Neutrophil (primary cell): ENCODE measurements at regions not wholly inside any gene's neighbourhood (a gene's known extent, or its start where the extent isn't known, plus 50 kb on each side); places are given as distances from the start of the nearest gene placed in this dataset.

Experiments used
- H3K27ac ChIP-seq: fragments of 200-600 bp; sonication (generic); 2 replicates; pipeline ENCODE4 v1.5.1; 2016; ENCODE audit warnings: mild to moderate bottlenecking, moderate library complexity
- H3K27me3 ChIP-seq: fragments of 200-600 bp; sonication (generic); 2 replicates; pipeline ENCODE4 v1.6.0; 2016; ENCODE audit warnings: mild to moderate bottlenecking
- H3K36me3 ChIP-seq: fragments of 200-600 bp; sonication (generic); 2 replicates; pipeline ENCODE4 v1.5.1; 2017
- H3K4me1 ChIP-seq, 2 experiments: fragments of 200-600 bp in 1 of 2; sonication (generic) in 1 of 2; 1 replicate in 1 of 2; 2 replicates in 1 of 2; pipeline versions ENCODE4 v1.5.1 to v1.6.1; 2013 to 2016; ENCODE audit warnings: low read depth in 1 of 2, low read length in 1 of 2, mild to moderate bottlenecking in 1 of 2, moderate library complexity in 1 of 2; ENCODE audit not compliant: control insufficient read depth in 1 of 2, insufficient read depth in 1 of 2
- H3K4me3 ChIP-seq, 2 experiments: fragments of 200-600 bp in 1 of 2; sonication (generic) in 1 of 2; 1 replicate in 1 of 2; 2 replicates in 1 of 2; pipeline ENCODE4 v1.5.1; 2013 to 2016; ENCODE audit warnings: low read depth in 1 of 2, low read length in 1 of 2, mild to moderate bottlenecking in 1 of 2, moderate library complexity in 1 of 2
- H3K9me3 ChIP-seq: fragments of 200-600 bp; sonication (generic); 2 replicates; pipeline ENCODE4 v1.5.1; 2016
- TF ChIP-seq, protein P1 (sequence below): fragments of 200-600 bp; sonication (generic); IDR thresholded peaks from 2 replicates; pipeline ENCODE4 v1.5.1; 2016; ENCODE audit warnings: antibody characterized with exemption

DNA sequence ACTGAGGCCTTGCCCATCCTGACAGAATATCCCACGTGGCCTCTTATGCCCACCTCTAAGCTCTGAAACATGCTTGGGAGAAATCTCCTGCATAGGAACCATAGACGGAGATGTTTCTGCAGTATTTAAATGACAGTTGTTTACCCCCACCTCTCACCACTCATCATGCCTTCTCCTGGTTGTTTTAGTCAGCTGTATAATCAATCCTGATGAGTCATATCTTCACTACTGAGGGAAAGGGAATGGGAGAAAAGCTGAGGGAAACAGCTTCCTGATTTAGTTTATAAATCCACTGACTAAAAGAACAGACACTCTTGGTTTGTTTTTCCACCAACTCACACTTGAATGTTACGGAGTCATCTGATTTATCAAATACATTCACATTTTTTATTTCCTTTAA lies 113.2 kb upstream of the TENT5A start:
- no peaks in the 10 kb centered on the region for H3K27me3 ChIP-seq
- H3K4me3 ChIP-seq, result no peak overlapping the region
- no peak overlapping the region for H3K27ac ChIP-seq
- TF ChIP-seq, protein P1, sequence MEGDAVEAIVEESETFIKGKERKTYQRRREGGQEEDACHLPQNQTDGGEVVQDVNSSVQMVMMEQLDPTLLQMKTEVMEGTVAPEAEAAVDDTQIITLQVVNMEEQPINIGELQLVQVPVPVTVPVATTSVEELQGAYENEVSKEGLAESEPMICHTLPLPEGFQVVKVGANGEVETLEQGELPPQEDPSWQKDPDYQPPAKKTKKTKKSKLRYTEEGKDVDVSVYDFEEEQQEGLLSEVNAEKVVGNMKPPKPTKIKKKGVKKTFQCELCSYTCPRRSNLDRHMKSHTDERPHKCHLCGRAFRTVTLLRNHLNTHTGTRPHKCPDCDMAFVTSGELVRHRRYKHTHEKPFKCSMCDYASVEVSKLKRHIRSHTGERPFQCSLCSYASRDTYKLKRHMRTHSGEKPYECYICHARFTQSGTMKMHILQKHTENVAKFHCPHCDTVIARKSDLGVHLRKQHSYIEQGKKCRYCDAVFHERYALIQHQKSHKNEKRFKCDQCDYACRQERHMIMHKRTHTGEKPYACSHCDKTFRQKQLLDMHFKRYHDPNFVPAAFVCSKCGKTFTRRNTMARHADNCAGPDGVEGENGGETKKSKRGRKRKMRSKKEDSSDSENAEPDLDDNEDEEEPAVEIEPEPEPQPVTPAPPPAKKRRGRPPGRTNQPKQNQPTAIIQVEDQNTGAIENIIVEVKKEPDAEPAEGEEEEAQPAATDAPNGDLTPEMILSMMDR, result no peak
- no peaks in the 10 kb centered on the region for H3K9me3 ChIP-seq
- H3K36me3 ChIP-seq, result no peaks in the 10 kb centered on the region
- H3K4me1 ChIP-seq, result no peaks in the 10 kb centered on the region

DNA sequence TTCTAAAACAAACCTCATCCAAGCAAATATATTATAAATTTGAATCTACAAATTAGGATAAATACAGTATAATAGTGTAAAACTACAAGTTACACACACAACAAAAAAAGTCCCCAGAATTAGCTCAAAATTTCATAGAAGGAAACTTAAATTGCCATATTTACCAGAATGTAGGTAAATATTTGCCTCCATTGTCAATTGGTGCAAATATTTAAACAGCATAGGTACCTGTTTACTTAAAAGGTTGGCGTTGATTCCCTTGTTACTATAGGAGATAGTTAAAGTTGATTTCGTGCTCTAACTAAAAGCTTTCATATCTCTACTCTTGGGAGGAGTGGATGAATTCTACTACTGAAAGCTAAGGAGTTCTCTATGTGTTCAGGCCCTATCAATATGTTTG lies 111.6 kb upstream of the TENT5A start:
- Histone ChIP-seq H3K9me3 (no peaks in the 10 kb centered on the region), H3K4me1 (no peaks in the 10 kb centered on the region), H3K27me3 (no peaks in the 10 kb centered on the region), H3K27ac (no peak overlapping the region), H3K4me3 (no peak overlapping the region), H3K36me3 (no peaks in the 10 kb centered on the region)
- TF ChIP-seq, protein P1, result no peak

DNA sequence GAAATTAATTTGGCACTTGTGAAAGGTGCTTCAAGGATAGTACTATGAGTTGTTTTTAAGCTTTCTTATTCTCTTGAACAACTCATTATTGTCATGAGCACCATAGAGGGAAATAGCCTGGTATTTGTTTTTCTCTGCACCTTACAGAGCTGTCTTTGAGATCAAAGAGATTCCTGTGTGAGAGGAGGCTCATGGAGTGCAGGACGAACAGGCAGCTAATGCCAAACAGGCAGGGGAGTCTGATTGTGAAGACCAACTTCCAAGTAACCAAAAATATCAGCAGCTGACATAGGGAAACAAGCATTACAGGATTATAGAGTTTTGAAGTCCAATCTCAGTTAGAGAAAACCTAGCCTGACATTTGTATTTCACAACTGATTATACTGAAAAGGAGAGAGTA lies 110.6 kb upstream of the TENT5A start:
- Histone ChIP-seq H3K4me3 (no peak overlapping the region), H3K27ac (no peak overlapping the region), H3K27me3 (no peaks in the 10 kb centered on the region), H3K4me1 (no peaks in the 10 kb centered on the region), H3K9me3 (no peaks in the 10 kb centered on the region), H3K36me3 (no peaks in the 10 kb centered on the region)
- TF ChIP-seq, protein P1, result no peak

DNA sequence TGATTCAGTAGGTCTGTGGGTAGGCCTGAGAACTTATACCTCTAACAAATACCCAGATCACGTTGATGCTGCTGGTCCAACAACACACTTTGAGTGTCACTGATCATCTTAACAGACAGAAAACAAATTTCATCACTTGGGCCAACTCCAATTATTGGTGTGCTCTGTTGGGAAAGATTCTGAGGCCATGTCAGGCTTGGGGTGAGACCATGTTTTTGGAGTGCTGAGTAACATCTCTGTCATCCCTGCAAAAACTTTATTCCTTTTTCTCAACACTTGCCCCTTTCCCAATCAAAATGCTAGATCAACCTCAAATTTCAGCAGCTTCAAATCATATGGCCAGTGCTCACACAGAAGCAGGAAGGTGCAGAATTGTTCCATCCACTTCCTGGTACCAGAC lies 108.8 kb upstream of the TENT5A start:
- Histone ChIP-seq H3K9me3 (no peaks in the 10 kb centered on the region), H3K4me3 (no peak overlapping the region), H3K27me3 (no peaks in the 10 kb centered on the region), H3K4me1 (no peaks in the 10 kb centered on the region), H3K36me3 (no peaks in the 10 kb centered on the region), H3K27ac (no peak overlapping the region)
- TF ChIP-seq, protein P1, result no peak

DNA sequence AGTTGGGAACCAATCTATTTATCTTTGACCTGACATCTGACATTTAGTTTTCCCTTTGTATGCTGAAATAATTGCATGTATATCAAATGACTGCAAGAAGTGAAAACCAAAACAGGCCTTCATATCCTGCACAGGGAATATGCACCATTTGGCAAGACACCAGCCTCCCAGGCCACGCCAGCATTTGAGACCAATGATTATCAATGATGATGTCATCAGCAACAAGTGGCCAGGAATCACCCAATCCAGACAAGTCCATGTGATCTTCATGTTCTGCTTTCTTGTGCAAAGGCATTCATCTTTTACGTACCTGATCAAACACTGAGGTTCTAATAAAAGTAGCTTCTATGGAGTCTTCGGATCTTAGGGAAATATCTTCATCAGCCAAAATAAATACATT lies 107.4 kb upstream of the TENT5A start:
- Histone ChIP-seq H3K4me3 (no peak overlapping the region), H3K27ac (no peak overlapping the region), H3K9me3 (no peaks in the 10 kb centered on the region), H3K36me3 (no peaks in the 10 kb centered on the region), H3K4me1 (no peaks in the 10 kb centered on the region), H3K27me3 (no peaks in the 10 kb centered on the region)
- TF ChIP-seq, protein P1, result no peak

DNA sequence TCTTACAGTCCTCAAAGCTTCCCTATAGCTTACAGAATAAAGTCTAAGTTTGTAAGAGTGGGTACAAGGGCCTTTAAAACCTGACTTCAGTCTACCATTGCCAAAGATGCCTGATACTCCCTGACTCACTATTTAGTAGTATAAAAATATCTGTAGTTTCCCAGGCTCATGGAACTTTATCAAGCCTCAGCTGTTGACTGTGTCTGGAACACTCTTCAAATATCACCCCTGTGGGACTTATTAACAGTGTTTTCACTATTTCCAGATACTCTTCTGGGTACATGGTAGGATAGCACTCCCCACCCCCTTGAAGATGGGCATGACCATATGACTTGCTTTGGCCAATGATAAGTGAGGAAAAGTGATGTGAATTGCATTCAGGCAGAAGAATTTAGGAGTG lies 105.3 kb upstream of the TENT5A start:
- Histone ChIP-seq H3K9me3 (no peaks in the 10 kb centered on the region), H3K4me3 (no peak overlapping the region), H3K36me3 (no peaks in the 10 kb centered on the region), H3K27ac (no peak overlapping the region), H3K4me1 (no peaks in the 10 kb centered on the region), H3K27me3 (no peaks in the 10 kb centered on the region)
- TF ChIP-seq, protein P1, result no peak
